ENCODE measurements at regions not wholly inside any gene's neighbourhood (a gene's known extent, or its start where the extent isn't known, plus 50 kb on each side); places are given as distances from the start of the nearest gene placed in this dataset.

- TF ChIP-seq EZH2 (IDR thresholded peaks at IDR 0.05) = no peak
- no peak for TF ChIP-seq POLR2AphosphoS5 (IDR thresholded peaks at IDR 0.05; ENCODE audit: borderline replicate concordance, low read depth, low read length)
These were observed 116.8 kb upstream of the TNFAIP3 start for GRCh38 chr6:137750297-137750696.
